HG02840 (cell line): ENCODE measurements at regions not wholly inside any gene's neighbourhood (a gene's known extent, or its start where the extent isn't known, plus 50 kb on each side); places are given as distances from the start of the nearest gene placed in this dataset.
"Not testable (repeated sequence)": the region's sequence is repeated elsewhere in the genome, so short reads cannot be mapped to it uniquely, and the experiment has no call there.

Experiments used
- ATAC-seq: cut with Tn5 transposase; IDR thresholded peaks from one replicate; pipeline ENCODE4 v1.9.1; 2021; ENCODE audit warnings: mild to moderate bottlenecking, moderate library complexity, moderate number of reproducible peaks; ENCODE audit not compliant: unreplicated experiment, low FRiP score

DNA sequence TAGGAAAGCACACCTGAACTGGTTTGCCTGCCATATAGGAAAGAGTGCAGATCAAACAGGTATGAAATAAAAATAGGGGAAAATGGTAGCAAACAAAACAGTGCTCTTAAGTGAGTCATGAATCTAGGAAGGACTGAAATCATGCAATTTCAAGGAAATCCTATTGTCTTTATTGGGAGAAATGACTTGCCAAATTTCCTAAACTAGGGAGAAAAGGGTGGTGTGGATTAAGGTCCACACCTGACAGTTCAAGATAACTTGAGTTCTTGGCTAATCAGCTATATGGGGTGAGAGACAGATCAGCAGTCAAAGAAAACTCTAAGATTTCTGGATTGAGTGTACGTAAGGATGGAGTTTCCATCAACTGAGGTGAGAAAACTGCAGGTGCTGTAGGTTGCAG is 101.1 kb downstream of the PRKAB2 start:
- no peak for ATAC-seq

DNA sequence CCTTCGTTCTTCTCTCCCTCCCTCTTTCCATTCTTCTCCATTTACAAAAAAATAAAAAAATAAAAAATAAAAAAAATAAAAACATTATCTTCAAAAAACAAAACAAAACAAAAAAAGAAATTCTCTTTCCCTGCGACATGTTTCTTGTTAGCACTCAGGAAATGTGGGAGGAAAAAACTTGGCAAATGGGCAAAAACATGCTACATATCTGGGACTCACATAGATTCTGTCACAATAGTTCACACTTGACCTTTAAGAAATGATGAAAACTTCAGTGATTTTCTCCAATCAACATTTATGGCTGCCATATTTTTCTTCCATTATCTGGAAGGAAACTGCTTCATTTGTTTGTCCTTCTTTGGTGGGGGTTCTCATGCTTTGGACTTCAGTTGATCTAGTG is 109.3 kb downstream of the PRKAB2 start:
- no peak for ATAC-seq

DNA sequence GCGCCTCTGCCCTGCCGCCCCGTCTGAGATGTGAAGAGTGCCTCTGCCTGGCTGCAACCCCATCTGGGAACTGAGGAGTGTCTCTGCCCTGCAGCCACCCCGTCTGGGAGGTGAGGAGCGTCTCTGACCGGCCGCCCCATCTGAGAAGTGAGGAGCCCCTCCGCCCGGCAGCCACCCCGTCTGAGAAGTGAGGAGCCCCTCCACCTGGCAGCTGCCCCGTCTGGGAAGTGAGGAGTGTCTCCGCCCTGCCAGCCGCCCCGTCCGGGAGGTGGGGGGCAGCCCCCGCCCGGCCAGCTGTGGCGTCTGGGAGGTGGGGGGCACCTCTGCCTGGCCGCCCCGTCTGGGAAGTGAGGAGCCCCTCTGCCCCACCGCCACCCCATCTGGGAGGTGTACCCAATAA is 110.4 kb downstream of the PRKAB2 start:
- ATAC-seq, result not testable (repeated sequence)

DNA sequence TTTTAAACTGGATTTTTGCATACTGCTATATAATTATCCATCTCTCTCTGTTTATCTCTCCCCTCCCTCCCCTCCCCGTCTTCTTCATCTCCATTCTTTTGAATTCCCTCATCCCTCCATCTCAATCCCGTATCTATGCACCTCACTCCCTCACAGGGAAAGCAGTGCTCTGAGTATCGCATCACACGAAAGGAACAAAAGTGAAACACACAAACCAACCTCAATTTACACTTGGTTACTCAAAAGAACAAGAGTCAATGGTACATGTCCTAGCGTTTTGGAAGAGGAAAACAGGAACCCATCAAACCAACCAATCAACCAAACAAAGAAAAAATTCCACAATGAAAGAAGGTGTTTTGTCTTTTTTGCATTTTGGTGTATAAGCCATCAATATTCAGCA is 115.1 kb downstream of the NBPF12 start:
- no peak for ATAC-seq

DNA sequence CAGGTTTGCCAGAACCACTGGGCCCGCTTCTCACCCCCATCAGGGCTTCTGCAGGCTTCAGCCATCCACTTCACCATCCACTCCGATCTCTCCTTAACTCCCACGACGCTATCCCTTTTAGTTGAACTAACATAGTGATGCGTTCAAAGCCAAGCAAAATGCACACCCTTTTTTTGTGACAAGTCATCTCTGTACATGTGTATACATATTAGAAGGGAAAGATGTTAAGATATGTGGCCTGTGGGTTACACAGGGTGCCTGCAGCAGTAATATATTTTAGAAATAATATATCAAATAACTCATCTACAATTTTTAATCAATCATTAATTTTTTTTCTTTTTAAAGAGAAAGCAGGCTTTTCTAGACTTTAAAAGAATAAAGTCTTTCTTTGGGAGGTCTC is 114.6 kb downstream of the NBPF12 start:
- ATAC-seq, result no peak

DNA sequence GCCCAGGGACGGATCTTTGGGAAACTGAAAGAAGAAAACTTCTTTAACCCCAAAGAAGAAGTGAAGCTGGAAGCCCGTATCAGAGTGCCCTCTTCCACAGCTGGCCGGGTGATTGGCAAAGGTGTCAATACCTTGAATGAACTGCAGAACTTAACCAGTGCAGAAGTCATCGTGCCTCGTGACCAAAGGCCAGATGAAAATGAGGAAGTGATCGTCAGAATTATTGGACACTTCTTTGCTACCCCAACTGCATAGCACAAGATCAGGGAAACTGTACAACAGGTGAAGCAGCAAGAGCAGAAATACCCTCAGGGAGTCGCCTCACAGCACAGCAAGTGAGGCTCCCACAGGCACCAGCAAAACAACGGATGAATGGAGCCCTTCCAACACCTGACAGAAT is 114.0 kb downstream of the NBPF12 start:
- no peak for ATAC-seq

DNA sequence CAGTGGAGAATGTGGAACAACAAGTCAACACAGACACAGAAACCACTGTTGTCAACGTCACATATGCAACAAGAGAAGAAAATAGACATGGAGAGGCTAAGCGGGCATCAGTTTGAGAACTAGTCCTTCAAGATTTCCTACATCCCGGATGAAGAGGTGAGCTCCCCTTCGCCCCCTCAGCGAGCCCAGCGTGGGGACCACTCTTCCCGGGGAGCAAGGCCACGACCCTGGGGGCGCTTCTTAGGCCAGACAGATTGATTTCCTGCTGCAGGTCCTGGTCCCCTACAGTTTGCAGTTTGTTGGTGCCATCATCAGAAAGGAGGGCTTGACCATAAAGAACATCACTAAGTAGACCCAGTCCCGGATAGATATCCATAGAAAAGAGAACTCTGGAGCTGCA is 113.0 kb downstream of the NBPF12 start:
- no peak for ATAC-seq

DNA sequence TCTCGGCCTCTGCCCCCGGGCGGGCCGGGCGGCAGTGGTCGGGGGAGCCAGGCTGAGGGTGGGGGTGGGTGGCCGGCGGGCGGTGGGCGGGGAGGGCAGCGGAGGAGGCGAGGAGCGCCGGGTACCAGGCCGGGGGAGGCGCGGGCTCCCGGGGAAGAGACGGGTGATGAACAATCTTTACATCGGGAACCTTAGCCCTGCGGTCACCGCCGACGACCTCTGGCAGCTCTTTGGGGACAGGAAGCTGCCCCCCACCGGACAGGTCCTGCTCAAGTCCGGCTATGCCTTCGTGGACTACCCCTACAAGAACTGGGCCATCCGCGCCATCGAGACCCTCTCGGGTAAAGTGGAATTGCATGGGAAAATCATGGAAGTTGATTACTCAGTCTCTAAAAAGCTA is 112.5 kb downstream of the NBPF12 start:
- ATAC-seq, result no peak

DNA sequence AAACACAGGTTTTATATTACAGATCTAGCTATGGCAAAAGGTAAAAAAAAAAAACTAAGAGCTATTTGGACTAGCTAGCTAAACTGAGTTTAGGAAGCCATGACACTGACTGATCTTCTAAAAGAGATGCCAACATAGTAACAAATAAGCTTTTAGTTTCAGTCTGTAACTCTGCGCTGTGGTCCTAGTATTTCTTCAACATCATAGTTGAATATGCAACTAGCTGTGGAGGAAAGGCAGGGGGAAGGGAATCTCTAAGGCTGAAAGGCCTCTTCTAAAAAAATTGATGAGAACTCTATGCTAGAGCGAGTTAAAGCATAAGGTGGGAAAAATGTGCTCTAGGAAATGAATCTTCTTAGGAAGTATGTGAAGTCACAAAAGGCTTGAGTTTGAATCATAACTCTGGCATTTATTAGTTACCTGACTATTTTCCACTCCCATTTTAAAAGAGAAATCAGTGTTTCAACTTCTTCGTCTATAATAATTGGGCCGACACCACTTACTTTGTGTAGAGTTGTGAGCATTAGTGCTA is 108.8 kb downstream of the NBPF12 start:
- ATAC-seq, result not testable (repeated sequence)

DNA sequence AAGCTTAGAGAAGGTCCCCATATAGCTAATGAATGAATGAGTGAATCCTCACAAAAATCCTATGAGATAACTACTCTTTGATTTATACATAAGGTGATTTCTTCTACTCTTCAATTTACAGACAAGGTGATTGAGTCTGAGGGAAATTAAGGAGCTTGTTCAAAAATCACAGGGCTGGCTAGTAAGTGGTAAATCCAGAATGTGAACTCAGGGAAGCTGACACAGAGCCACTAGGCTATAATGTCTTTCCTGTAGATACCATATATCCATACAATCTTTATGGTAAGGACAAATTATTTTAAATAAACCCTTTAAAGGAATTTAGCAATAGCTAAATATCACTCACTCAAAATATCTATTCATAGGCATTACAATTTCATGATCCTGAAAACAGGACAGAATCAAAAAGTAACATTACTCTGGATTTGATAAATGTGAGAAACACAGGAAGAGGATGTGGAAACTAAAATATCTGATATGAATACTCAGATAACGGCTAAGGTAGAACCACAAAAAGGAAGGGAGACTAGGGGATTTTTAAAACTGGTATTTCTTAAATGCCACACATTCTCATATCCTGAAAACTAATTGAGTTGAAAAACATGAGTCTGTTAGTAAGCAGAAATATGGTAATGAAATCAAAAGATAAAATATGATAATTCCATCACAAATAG is 108.2 kb downstream of the NBPF12 start:
- ATAC-seq, result no peak
